Spinal cord (tissue), 9 donors: ENCODE measurements at regions not wholly inside any gene's neighbourhood (a gene's known extent, or its start where the extent isn't known, plus 50 kb on each side); places are given as distances from the start of the nearest gene placed in this dataset.

Source experiments
- DNase-seq, 6 donors: peaks; one replicate each; pipeline versions ENCODE4 v3.0.0 to v3.0.0-alpha.2; 2013 to 2015; ENCODE audit warnings: low spot score in 6 of 6, low read depth in 4 of 6
- H3K27ac ChIP-seq: one replicate; pipeline ENCODE4 v1.5.1; 2013; ENCODE audit warnings: low read depth, low read length, control low read depth
- H3K27me3 ChIP-seq: one replicate; pipeline ENCODE4 v1.6.1; 2013; ENCODE audit warnings: low read length; ENCODE audit not compliant: control insufficient read depth, insufficient read depth
- H3K36me3 ChIP-seq: one replicate; pipeline ENCODE4 v1.6.1; 2013; ENCODE audit warnings: low read length; ENCODE audit not compliant: control insufficient read depth, insufficient read depth
- H3K4me1 ChIP-seq: one replicate; pipeline ENCODE4 v1.6.1; 2013; ENCODE audit warnings: low read length; ENCODE audit not compliant: control insufficient read depth, insufficient read depth
- H3K4me3 ChIP-seq: one replicate; pipeline ENCODE4 v1.5.1; 2013; ENCODE audit warnings: low read depth, low read length, control low read depth
- H3K9me3 ChIP-seq: one replicate; pipeline ENCODE4 v1.6.1; 2013; ENCODE audit warnings: low read length; ENCODE audit not compliant: control insufficient read depth, insufficient read depth
- WGBS: methylation state at CpG from one replicate; pipeline ENCODE4 v1.1.5; 2013; ENCODE audit warnings: missing lambda C conversion rate; ENCODE audit not compliant: insufficient coverage; 5-methylcytosine and 5-hydroxymethylcytosine counted together
- donor health status: healthy.

DNA sequence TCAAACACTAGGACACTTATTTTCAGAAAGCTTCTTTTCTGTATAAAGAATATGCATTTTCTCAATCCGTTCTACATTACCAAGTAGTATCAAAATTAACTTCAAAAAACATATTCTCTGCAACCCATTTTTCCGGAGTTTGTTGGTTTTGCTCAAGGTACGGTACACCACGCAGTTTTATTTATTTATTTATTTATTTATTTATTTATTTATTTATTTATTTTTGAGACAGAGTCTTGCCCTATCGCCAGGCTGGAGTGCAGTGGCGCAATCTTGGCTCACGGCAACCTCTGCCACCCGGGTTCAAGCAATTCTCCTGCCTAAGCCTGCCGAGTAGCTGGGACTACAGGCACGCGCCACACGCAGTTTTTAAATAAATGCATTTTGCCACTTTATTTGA lies 900.3 kb downstream of the CBLN2 start:
- no peaks in the 10 kb centered on the region for H3K9me3 ChIP-seq
- H3K27ac ChIP-seq: no peak overlapping the region
- no peaks in the 10 kb centered on the region for H3K36me3 ChIP-seq
- no peaks in the 10 kb centered on the region for H3K27me3 ChIP-seq
- 98% methylated on average over 5 of the region's 12 CpGs for WGBS
- H3K4me1 ChIP-seq: no peaks in the 10 kb centered on the region
- no peak for DNase-seq
- no peak overlapping the region for H3K4me3 ChIP-seq

DNA sequence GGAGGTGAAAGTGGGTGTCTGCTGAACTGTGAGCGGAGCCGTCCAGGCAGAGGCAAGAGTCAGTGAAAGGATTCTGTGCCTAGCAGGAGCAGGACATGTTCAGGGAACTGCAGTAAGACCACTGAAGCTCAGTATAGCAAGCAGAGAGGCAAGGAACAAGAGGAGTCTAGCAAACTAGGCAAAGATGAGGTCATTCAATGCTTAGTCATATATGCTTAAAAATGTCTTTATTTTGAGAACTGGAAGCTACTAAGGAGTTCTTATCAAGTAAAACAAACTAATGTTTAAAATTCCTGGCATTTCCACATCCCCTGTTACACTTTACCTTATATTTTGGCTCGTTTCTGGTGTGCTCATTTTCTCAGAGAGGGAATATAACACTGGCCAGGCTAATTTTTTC lies 913.4 kb downstream of the CBLN2 start:
- WGBS: 95% methylated on average over 2 of the region's 3 CpGs
- no peak for DNase-seq
- no peak overlapping the region for H3K27ac ChIP-seq
- no peaks in the 10 kb centered on the region for H3K4me1 ChIP-seq
- no peaks in the 10 kb centered on the region for H3K36me3 ChIP-seq
- no peak overlapping the region for H3K4me3 ChIP-seq
- no peaks in the 10 kb centered on the region for H3K9me3 ChIP-seq
- no peaks in the 10 kb centered on the region for H3K27me3 ChIP-seq

DNA sequence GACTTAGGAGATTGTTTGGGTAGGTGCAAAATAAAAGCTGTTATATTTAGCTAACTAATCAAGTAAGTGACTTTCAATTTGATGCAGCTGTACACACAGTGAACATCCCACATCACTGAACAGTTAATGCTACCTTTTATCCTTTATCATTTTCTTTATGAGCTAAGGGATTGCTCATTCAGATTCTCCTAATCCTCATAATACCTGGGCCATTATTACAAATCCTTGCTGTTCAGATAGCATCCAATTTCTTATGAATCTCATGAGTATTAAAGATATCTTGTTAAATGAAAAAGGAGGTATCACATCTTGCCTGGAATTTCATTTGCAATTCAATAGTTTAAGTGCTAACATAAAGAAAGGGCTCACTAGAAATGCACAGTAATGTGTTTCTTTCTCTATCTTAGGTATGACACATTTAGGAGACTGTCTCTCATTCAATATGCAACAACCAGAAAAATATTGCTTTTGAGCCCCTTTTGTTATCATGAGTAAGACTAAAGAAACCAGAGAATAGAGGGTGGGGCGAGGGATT lies 918.5 kb downstream of the CBLN2 start:
- no peak overlapping the region for H3K27ac ChIP-seq
- DNase-seq: peak in 3 of 6 donors; percentile 6 to 78 (median 10)

DNA sequence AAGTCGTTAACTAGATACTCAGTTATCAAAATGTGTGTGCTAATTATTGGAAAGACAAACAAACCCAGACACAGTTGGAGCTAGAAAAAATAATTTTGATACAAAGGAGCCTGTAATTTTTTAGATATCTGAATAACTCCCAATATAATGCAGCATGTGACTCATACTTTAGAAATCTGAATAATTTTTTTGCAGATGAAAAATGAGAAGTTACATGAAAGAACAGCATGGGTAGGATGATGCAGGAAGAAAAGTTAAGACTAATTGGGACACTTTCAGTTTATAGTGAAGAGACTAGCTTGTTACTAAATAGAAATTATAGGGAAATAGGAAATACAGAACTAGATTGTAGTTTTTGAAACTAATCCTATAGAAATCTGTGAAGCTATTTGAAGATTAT lies 945.8 kb downstream of the CBLN2 start:
- Histone ChIP-seq H3K4me3 (no peak overlapping the region), H3K4me1 (no peaks in the 10 kb centered on the region), H3K27ac (no peak overlapping the region), H3K27me3 (no peaks in the 10 kb centered on the region), H3K36me3 (no peaks in the 10 kb centered on the region), H3K9me3 (no peaks in the 10 kb centered on the region)
- DNase-seq: no peak
- WGBS: no CpG with 5 or more reads among the region's 1 CpG

More for the DNA sequence above, 918.5 kb downstream of the CBLN2 start:
- no peaks in the 10 kb centered on the region for H3K9me3 ChIP-seq
- no peak overlapping the region for H3K4me3 ChIP-seq
- H3K36me3 ChIP-seq: no peaks in the 10 kb centered on the region
- no peaks in the 10 kb centered on the region for H3K27me3 ChIP-seq
- H3K4me1 ChIP-seq: no peaks in the 10 kb centered on the region
- no CpG with 5 or more reads among the region's 1 CpG for WGBS

DNA sequence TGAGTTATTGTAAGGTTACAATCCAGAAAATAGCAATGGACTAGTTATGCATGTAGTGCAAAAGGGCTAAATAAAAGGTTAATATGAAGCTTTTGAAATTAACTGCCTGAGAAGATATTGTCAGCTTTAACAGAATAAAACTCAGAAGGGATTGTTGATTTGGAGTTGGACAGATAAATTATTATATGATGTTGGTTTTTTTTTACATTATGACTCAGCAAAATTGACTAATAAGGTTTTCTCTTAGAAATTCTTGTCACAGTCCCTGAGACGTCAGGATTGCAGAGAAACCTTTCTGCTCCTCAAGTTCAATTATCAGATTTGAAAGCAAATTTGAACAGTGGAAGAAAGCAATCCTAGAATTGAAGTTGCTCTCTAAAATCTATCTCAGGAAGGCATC lies 946.9 kb downstream of the CBLN2 start:
- no CpG with 5 or more reads among the region's 1 CpG for WGBS
- no peak overlapping the region for H3K27ac ChIP-seq
- no peaks in the 10 kb centered on the region for H3K9me3 ChIP-seq
- no peaks in the 10 kb centered on the region for H3K36me3 ChIP-seq
- no peak for DNase-seq
- H3K4me3 ChIP-seq: no peak overlapping the region
- H3K27me3 ChIP-seq: no peaks in the 10 kb centered on the region
- no peaks in the 10 kb centered on the region for H3K4me1 ChIP-seq

DNA sequence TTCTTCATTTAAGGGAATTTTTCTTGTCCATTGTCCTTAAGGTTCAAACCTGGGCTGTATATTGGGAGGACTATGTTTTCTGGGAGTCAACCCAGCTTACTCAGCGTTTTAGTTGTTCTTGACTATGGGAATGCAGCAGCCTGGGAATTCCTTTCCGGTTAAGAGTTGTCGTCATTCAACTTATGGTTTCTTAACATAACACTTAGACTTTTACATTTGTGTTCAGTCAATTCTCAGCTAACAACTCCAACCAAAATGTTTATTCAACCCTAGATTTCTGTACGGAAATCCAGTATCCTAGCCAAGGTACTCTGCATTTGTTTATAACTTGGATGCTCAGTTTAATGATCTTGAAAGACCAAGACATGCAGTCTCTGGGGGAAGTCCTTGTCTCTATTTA lies 960.9 kb downstream of the CBLN2 start:
- DNase-seq: no peak
- WGBS: 93% methylated on average over 3 of the region's 4 CpGs
- H3K9me3 ChIP-seq: no peaks in the 10 kb centered on the region
- H3K4me3 ChIP-seq: no peak overlapping the region
- no peaks in the 10 kb centered on the region for H3K27me3 ChIP-seq
- H3K36me3 ChIP-seq: no peaks in the 10 kb centered on the region
- H3K27ac ChIP-seq: no peak overlapping the region
- no peaks in the 10 kb centered on the region for H3K4me1 ChIP-seq

DNA sequence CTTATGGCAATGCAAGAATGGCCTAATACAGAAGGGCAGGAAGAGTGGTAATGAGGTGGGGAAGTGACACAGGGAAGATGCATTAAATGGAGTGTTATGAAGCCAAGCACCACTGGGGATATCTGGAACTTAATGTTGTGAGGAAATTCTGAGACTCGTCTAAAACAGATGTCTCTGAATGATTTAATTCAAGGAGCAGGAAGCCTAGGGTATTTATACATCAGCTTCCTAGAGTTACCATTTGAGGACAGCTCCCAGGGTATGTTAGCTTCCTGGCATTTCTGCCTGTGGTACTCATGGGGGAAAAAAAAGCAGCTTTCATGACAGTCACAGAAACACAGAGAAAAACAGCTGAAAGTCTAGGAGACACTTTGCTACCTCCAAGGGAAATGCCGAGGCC lies 989.5 kb downstream of the CBLN2 start:
- H3K27ac ChIP-seq: no peak overlapping the region
- no peak overlapping the region for H3K4me3 ChIP-seq
- no peaks in the 10 kb centered on the region for H3K4me1 ChIP-seq
- 17% methylated on average over 1 of the region's 2 CpGs for WGBS
- H3K9me3 ChIP-seq: no peaks in the 10 kb centered on the region
- H3K36me3 ChIP-seq: no peaks in the 10 kb centered on the region
- no peaks in the 10 kb centered on the region for H3K27me3 ChIP-seq
- DNase-seq: no peak

DNA sequence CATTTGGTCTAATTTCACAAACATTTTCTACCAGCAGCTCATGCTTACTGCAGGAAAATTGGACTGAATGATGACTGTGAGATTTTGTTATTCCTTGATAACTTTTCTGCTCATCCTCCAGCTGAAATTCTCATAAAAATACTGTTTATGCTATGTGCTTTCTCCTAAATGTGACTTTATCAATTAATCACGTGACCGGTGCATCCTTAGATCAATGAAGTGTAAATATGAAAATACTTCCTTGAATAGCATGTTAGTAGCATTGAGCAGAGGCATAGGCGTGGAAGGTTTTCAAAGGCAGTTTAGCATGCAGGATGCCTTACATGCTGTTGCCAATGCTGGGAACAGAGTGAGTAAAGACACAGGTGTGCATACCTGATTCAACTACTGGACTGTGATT lies 1002.5 kb downstream of the CBLN2 start:
- DNase-seq: no peak
- no peak overlapping the region for H3K27ac ChIP-seq
- WGBS: 83% methylated on average over 3 of the region's 3 CpGs
- H3K4me3 ChIP-seq: no peak overlapping the region
- H3K27me3 ChIP-seq: no peaks in the 10 kb centered on the region
- H3K4me1 ChIP-seq: no peaks in the 10 kb centered on the region
- H3K36me3 ChIP-seq: no peaks in the 10 kb centered on the region
- no peaks in the 10 kb centered on the region for H3K9me3 ChIP-seq

DNA sequence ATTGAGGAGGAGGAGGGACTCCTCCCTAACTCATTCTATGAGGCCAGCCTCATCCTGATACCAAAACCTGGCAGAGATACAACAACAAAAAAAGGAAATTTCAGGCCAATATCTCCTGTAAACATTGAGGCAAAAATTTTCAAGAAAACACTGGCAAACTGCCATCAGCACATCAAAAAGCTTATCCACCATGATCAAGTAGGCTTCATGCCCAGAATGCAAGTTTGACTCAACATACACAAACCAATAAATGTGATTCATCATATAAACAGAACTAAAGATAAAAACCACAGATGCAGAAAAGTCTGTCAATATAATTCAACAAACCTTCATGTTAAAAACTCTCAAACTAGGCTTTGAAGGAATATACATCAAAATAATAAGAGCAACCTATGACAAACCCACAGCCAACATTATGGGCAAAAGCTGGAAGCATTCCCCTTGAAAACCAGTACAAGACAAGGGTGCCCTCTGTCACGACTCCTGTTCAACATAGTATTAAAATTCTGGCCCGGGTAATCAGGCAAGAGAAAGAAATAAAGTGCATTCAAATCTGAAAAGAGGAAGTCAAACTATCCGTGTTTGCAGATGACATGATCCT lies 1014.3 kb downstream of the CBLN2 start:
- Histone ChIP-seq H3K4me3 (no peak overlapping the region), H3K9me3 (no peaks in the 10 kb centered on the region), H3K36me3 (no peaks in the 10 kb centered on the region), H3K27me3 (no peaks in the 10 kb centered on the region), H3K27ac (no peak overlapping the region), H3K4me1 (no peaks in the 10 kb centered on the region)
- WGBS: 83% methylated on average over 1 of the region's 3 CpGs
- peak in 1 of 6 donors; percentile 12 for DNase-seq
